Activated naive CD8-positive, alpha-beta T cell treated with anti-CD3 and anti-CD28 coated beads, Interleukin-2, amount 10 ng/mL, durations not matched to agents 7 days and 5 days (primary cell): ENCODE measurements at regions not wholly inside any gene's neighbourhood (a gene's known extent, or its start where the extent isn't known, plus 50 kb on each side); places are given as distances from the start of the nearest gene placed in this dataset.

Experiments used
- ATAC-seq: fragments of 150-1000 bp; cut with Tn5 transposase; one replicate; pipeline ENCODE4 v1.10.0; 2021; ENCODE audit warnings: low read depth, moderate library complexity
- POLR2A ChIA-PET: fragments of 350-600 bp; sonication (Branson Sonifier 250); formaldehyde crosslinking; loops from one replicate; lab custom pipeline; 2021; ENCODE audit warnings: antibody characterized with exemption; lab: Charles Lee
- DNase-seq: peaks from one replicate; pipeline ENCODE4 v3.0.0; 2021
- H3K27ac Mint-ChIP-seq: one replicate; pipeline ENCODE4 v1.8.0; 2022; ENCODE audit warnings: mild to moderate bottlenecking, mixed read lengths
- H3K27me3 Mint-ChIP-seq: one replicate; pipeline ENCODE4 v1.8.0; 2022; ENCODE audit warnings: mild to moderate bottlenecking, moderate library complexity, mixed read lengths
- H3K36me3 Mint-ChIP-seq: one replicate; pipeline ENCODE4 v1.8.0; 2021; ENCODE audit warnings: mild to moderate bottlenecking, mixed read lengths
- H3K4me1 Mint-ChIP-seq: one replicate; pipeline ENCODE4 v1.8.0; 2021; ENCODE audit warnings: mixed read lengths
- H3K4me3 Mint-ChIP-seq: one replicate; pipeline ENCODE4 v1.8.0; 2022; ENCODE audit warnings: mild to moderate bottlenecking, moderate library complexity, mixed read lengths
- H3K9me3 Mint-ChIP-seq: one replicate; pipeline ENCODE4 v1.8.0; 2021; ENCODE audit warnings: mixed read lengths

DNA sequence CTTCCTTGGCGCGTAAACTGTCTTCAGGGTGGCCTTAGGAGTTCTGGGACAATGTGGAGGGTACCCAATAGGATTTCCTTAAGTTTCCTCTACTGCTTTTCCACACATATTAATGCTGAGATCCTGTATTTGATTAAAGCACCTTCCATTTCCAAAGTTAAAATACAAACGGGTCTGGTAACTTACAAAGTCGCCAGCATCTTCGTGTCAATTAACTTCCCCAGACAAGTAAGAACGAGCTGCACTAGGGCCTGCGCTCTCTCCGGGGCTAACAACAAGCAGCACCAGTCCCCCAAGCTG is 130.9 kb downstream of the NDUFA12 start:
- no peak for ATAC-seq
- DNase-seq = no peak
- Mint-ChIP-seq H3K4me1 (peaks cover 9% of the 10 kb centered on the region), H3K9me3 (no peaks in the 10 kb centered on the region), H3K27me3 (peaks cover 68% of the 10 kb centered on the region), H3K36me3 (no peaks in the 10 kb centered on the region), H3K4me3 (peak overlapping the region; percentile 22), H3K27ac (no peak overlapping the region)
- POLR2A ChIA-PET = no interaction called here

- Mint-ChIP-seq H3K4me3 (no peak overlapping the region), H3K27ac (no peak overlapping the region), H3K36me3 (no peaks in the 10 kb centered on the region), H3K9me3 (peaks cover under 1% of the 10 kb centered on the region), H3K4me1 (peaks cover 9% of the 10 kb centered on the region), H3K27me3 (peaks cover 65% of the 10 kb centered on the region)
- POLR2A ChIA-PET = no interaction called here
- ATAC-seq (no peak), DNase-seq (no peak)
Observed at GRCh38 chr12:94872007-94872653, 131.4 kb downstream of the NDUFA12 start.

GRCh38 chr12:94870511-94870910 is 133.0 kb downstream of the NDUFA12 start:
- peaks cover 6% of the 10 kb centered on the region for H3K4me1 Mint-ChIP-seq
- POLR2A ChIA-PET = no interaction called here
- no peak overlapping the region for H3K27ac Mint-ChIP-seq
- no peak for DNase-seq
- no peak overlapping the region for H3K4me3 Mint-ChIP-seq
- no peaks in the 10 kb centered on the region for H3K36me3 Mint-ChIP-seq
- no peak for ATAC-seq
- H3K27me3 Mint-ChIP-seq = peaks cover 52% of the 10 kb centered on the region
- H3K9me3 Mint-ChIP-seq = peaks cover 1% of the 10 kb centered on the region

DNA sequence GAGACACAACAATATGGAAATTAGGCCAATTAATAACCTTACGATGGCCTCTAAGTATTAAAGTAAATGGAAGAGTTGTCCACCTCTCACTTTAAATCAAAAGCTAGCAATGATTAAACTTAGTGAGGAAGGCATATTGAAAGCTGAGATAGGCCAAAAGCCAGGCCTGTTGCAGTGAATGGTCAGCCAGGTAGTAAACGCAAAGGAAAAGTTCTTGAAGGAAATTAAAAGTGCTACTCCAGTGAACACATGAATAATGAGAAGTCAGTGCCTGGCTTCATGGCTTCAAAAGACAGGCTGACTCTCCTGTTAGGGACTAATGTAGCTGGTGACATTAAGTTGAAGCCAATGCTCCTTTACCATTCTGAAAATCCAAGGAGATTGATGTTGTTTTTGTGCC is 135.3 kb downstream of the NDUFA12 start:
- Mint-ChIP-seq H3K27me3 (peaks cover 37% of the 10 kb centered on the region), H3K4me3 (no peak overlapping the region)

DNA sequence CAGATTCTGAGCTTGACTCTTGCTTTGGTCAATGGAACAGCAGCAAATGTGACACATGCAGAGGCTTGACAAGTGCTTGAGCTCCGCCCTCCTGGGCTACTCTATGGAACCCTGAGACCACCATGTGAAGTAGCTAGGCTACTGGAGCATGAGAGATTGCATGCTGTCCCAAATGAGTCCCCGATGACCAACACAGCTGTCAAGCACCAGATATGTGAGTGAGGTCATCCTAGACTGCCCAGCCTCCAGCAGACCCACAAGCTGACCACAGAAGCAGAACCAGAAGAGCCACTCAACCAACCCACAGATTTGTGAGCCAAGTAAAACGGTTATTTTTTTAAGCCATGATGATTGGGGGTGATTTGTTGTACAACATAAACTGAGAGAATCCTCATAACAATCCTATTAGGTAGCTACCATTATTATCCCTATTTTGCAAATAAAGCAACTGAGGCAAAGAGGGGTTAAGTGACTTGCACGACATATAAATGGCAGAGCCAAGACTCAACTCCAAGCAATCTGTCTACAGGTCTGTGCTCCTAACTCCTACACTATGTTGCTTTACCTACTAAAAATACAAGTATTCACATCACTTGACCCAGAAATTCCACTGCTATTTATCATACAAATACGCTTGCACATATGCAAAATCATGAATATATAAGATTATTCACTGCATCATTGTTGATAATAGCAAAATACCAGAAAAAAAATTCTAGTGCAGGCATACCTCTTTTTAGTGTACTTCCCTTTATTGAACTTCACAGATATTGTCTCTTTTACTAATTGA is 136.2 kb downstream of the NDUFA12 start:
- Mint-ChIP-seq H3K27ac (no peak overlapping the region), H3K27me3 (peaks cover 35% of the 10 kb centered on the region), H3K36me3 (no peaks in the 10 kb centered on the region), H3K9me3 (peaks cover 1% of the 10 kb centered on the region), H3K4me1 (no peaks in the 10 kb centered on the region), H3K4me3 (no peak overlapping the region)
- POLR2A ChIA-PET = no interaction called here
- no peak for ATAC-seq
- no peak for DNase-seq

More for the DNA sequence above, 135.3 kb downstream of the NDUFA12 start:
- POLR2A ChIA-PET = no interaction called here
- H3K27ac Mint-ChIP-seq = no peak overlapping the region
- ATAC-seq (no peak), DNase-seq (no peak)
- H3K36me3 Mint-ChIP-seq = no peaks in the 10 kb centered on the region
- H3K9me3 Mint-ChIP-seq = peaks cover 1% of the 10 kb centered on the region
- H3K4me1 Mint-ChIP-seq = no peaks in the 10 kb centered on the region

- ATAC-seq (no peak), DNase-seq (no peak)
- no peak overlapping the region for H3K27ac Mint-ChIP-seq
- H3K4me3 Mint-ChIP-seq = no peak overlapping the region
- no peaks in the 10 kb centered on the region for H3K4me1 Mint-ChIP-seq
- no peaks in the 10 kb centered on the region for H3K36me3 Mint-ChIP-seq
- H3K27me3 Mint-ChIP-seq = peaks cover 12% of the 10 kb centered on the region
- POLR2A ChIA-PET = no interaction called here
- peaks cover 1% of the 10 kb centered on the region for H3K9me3 Mint-ChIP-seq
Observed at GRCh38 chr12:94864987-94865386, 138.5 kb downstream of the NDUFA12 start.

GRCh38 chr12:94863321-94864035 is 140.0 kb downstream of the NDUFA12 start:
- Mint-ChIP-seq H3K4me1 (no peaks in the 10 kb centered on the region), H3K36me3 (no peaks in the 10 kb centered on the region), H3K27me3 (peaks cover 10% of the 10 kb centered on the region), H3K27ac (no peak overlapping the region), H3K9me3 (peaks cover 1% of the 10 kb centered on the region), H3K4me3 (no peak overlapping the region)
- DNase-seq (no peak), ATAC-seq (no peak)
- POLR2A ChIA-PET = no interaction called here

- Mint-ChIP-seq H3K27ac (no peak overlapping the region), H3K4me3 (no peak overlapping the region), H3K27me3 (peaks cover 10% of the 10 kb centered on the region), H3K9me3 (peaks cover 1% of the 10 kb centered on the region), H3K36me3 (no peaks in the 10 kb centered on the region), H3K4me1 (no peaks in the 10 kb centered on the region)
- no peak for ATAC-seq
- POLR2A ChIA-PET = interaction anchor here (0.7 kb wide), 1 partner anchor 748 kb away, joined by 3 read pairs; no protein-coding TSS in a partner anchor
- DNase-seq = no peak
Observed at GRCh38 chr12:94862421-94862820, 141.1 kb downstream of the NDUFA12 start.

- ATAC-seq (no peak), DNase-seq (no peak)
- no peaks in the 10 kb centered on the region for H3K36me3 Mint-ChIP-seq
- POLR2A ChIA-PET = no interaction called here
- H3K9me3 Mint-ChIP-seq = peaks cover 2% of the 10 kb centered on the region
- no peak overlapping the region for H3K4me3 Mint-ChIP-seq
- H3K27ac Mint-ChIP-seq = no peak overlapping the region
- peaks cover 8% of the 10 kb centered on the region for H3K4me1 Mint-ChIP-seq
- H3K27me3 Mint-ChIP-seq = peaks cover 14% of the 10 kb centered on the region
Observed at GRCh38 chr12:94856324-94856723, 147.2 kb downstream of the NDUFA12 start.

DNA sequence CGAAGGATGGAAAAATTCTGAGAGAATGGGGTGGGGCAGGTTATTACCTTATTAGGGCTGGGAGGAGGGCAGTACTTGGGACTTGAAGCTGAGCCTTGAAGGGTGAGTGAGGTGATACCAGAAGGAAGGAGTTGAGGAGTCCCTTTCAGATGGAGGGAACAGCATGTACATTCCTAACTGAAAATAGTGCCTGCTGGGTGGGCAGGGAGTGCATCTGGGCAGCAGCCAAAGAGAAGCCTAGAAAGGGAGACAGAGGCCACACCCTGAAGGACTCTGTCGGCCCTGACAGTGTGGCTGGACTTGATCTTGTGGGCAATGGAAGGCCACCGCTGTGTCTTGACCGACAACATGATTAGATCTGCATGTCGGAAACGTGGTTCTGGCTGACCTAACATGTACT is 147.6 kb downstream of the NDUFA12 start:
- DNase-seq (no peak), ATAC-seq (no peak)
- Mint-ChIP-seq H3K27me3 (peaks cover 18% of the 10 kb centered on the region), H3K9me3 (peaks cover 2% of the 10 kb centered on the region), H3K4me1 (peaks cover 8% of the 10 kb centered on the region), H3K27ac (no peak overlapping the region), H3K36me3 (no peaks in the 10 kb centered on the region), H3K4me3 (no peak overlapping the region)
- POLR2A ChIA-PET = no interaction called here

DNA sequence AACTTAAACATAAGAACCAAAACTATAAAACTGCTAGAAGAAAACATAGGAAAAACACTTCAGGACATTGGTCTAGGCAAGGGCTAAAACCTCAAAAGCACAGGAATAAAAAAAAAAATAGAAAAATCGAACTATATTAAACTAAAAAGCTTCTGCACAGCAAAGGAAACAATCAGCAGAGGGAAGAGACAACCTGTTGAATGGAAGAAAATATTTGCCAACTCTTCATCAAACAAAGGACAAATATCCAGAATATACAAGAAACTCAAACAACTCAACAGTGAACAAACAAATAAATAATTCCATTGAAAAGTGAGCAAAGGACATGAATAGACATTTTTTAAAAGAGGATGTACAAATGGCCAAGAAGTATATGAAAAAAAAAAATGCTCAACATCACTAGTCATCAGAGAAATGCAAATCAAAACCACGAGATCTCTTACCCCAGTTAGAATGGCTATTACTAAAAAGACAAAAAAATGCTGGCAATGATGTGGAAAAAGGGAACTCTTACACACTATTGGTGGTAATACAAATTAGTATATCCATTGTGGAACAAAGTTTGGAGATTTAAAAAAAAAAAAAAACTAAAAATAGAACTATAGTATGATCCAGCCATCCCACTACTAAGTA is 152.0 kb downstream of the NDUFA12 start:
- ATAC-seq = no peak

DNA sequence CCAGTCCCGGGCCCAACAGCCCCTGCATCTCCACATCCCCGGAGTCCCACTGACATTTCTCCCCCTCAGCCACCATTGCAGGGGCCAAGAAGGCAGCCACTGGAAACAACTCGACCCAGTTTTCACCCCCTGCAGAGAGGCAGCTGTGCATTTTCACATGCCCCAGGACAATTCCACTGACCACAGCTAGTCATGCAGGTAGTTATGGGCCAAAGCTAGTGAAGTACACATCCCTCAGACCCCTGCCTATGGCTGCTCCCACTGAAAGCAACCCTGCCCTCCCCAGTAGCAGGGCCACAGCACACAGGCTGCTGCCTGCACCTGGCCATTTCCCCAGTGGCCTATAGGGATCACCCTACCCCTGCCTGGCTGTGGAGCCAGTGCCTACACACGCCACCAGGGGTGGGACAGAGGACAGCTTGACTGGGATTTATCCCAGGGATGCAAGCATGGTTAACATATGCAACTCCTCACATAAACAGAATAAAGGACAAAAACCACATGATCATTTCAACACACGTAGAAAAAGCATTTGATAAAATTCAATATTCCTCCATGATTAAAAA is 154.0 kb downstream of the NDUFA12 start:
- ATAC-seq (no peak), DNase-seq (no peak)
- Mint-ChIP-seq H3K27me3 (peaks cover 20% of the 10 kb centered on the region), H3K36me3 (no peaks in the 10 kb centered on the region), H3K4me3 (no peak overlapping the region), H3K9me3 (peaks cover 1% of the 10 kb centered on the region), H3K27ac (no peak overlapping the region), H3K4me1 (no peaks in the 10 kb centered on the region)
- POLR2A ChIA-PET = no interaction called here

More for the DNA sequence above, 152.0 kb downstream of the NDUFA12 start:
- POLR2A ChIA-PET = no interaction called here
- no peak for DNase-seq
- Mint-ChIP-seq H3K9me3 (peaks cover 3% of the 10 kb centered on the region), H3K4me3 (no peak overlapping the region), H3K4me1 (peaks cover 8% of the 10 kb centered on the region), H3K36me3 (no peaks in the 10 kb centered on the region), H3K27me3 (peaks cover 23% of the 10 kb centered on the region), H3K27ac (no peak overlapping the region)

DNA sequence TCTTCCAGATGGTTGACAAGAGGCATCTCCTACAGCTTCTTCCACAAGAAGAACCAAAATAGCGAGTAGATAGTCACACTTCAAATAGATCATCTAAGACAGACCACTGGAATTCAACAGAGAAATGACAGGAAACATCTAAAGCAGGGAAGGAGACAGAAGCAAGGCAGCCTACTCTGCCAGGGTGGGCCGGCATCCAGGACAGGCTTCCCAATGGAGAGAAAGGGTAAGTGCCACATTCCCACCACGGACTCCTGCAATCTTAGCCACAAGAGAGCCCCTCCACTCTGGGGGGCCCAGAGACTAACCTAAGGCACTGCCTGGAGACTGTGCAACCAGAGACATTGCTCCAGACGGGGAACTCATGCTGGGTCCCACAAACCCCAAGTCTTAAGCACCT is 154.5 kb downstream of the NDUFA12 start:
- H3K4me1 Mint-ChIP-seq = no peaks in the 10 kb centered on the region

More for the DNA sequence above, 154.5 kb downstream of the NDUFA12 start:
- DNase-seq = no peak
- no peak overlapping the region for H3K4me3 Mint-ChIP-seq
- no peak for ATAC-seq
- H3K9me3 Mint-ChIP-seq = peaks cover 1% of the 10 kb centered on the region
- H3K36me3 Mint-ChIP-seq = no peaks in the 10 kb centered on the region
- H3K27me3 Mint-ChIP-seq = peaks cover 20% of the 10 kb centered on the region
- H3K27ac Mint-ChIP-seq = no peak overlapping the region
- POLR2A ChIA-PET = no interaction called here
